ENCODE measurements at regions not wholly inside any gene's neighbourhood (a gene's known extent, or its start where the extent isn't known, plus 50 kb on each side); places are given as distances from the start of the nearest gene placed in this dataset.

- TF ChIP-seq, protein P1, sequence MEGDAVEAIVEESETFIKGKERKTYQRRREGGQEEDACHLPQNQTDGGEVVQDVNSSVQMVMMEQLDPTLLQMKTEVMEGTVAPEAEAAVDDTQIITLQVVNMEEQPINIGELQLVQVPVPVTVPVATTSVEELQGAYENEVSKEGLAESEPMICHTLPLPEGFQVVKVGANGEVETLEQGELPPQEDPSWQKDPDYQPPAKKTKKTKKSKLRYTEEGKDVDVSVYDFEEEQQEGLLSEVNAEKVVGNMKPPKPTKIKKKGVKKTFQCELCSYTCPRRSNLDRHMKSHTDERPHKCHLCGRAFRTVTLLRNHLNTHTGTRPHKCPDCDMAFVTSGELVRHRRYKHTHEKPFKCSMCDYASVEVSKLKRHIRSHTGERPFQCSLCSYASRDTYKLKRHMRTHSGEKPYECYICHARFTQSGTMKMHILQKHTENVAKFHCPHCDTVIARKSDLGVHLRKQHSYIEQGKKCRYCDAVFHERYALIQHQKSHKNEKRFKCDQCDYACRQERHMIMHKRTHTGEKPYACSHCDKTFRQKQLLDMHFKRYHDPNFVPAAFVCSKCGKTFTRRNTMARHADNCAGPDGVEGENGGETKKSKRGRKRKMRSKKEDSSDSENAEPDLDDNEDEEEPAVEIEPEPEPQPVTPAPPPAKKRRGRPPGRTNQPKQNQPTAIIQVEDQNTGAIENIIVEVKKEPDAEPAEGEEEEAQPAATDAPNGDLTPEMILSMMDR (IDR thresholded peaks at IDR 0.05), result no peak
- no peak for TF ChIP-seq POLR2A (IDR thresholded peaks at IDR 0.05; ENCODE audit: low read depth)
Measured at GRCh38 chr1:199466961-199467360, 560.5 kb upstream of the NR5A2 start.
